Endothelial cell of umbilical vein (primary cell): ENCODE measurements at regions not wholly inside any gene's neighbourhood (a gene's known extent, or its start where the extent isn't known, plus 50 kb on each side); places are given as distances from the start of the nearest gene placed in this dataset.

Source experiments
- BruUV-seq: library from RNA; stranded (reverse); fragments of 400-500 nt; replicated peaks from 2 replicates; lab custom pipeline; 2021; lab: Mats Ljungman, UMichigan
- CTCF ChIA-PET: fragments of 300-600, 350-600 bp; sonication (Branson Sonifier 250); formaldehyde crosslinking; loops from one replicate; lab custom pipeline; 2021; ENCODE audit warnings: antibody characterized with exemption, inconsistent platforms; lab: Charles Lee
- POLR2A ChIA-PET: fragments of 300-600, 350-600 bp; sonication (Branson Sonifier 250); formaldehyde crosslinking; loops from one replicate; lab custom pipeline; 2021; ENCODE audit warnings: antibody characterized with exemption, inconsistent platforms; lab: Charles Lee
- DNase-seq: peaks from one replicate; pipeline ENCODE4 v3.0.0-alpha.2; 2011; ENCODE audit warnings: low read depth, low spot score
- FAIRE-seq: peaks from 2 replicates; lab custom pipeline; 2011; peaks lifted over from hg19 to GRCh38; lab: Jason Lieb, UNC
- H2AFZ ChIP-seq: 2 replicates; pipeline ENCODE4 v1.6.0; 2012; ENCODE audit warnings: low read depth, low read length, control low read depth, inconsistent platforms
- H3K27ac ChIP-seq: 2 replicates; pipeline ENCODE4 v1.5.1; 2011; ENCODE audit warnings: low read depth, mild to moderate bottlenecking, control low read depth, low read length, moderate library complexity; ENCODE audit not compliant: insufficient read depth
- H3K27me3 ChIP-seq, 2 experiments: 2 replicates each; pipeline versions ENCODE4 v1.6.0 to v1.6.1; 2011; ENCODE audit warnings: low read length in 2 of 2, mixed read lengths in 1 of 2; ENCODE audit not compliant: control insufficient read depth in 2 of 2, insufficient read depth in 2 of 2
- H3K36me3 ChIP-seq, 2 experiments: 2 replicates in 1 of 2; 3 replicates in 1 of 2; pipeline ENCODE4 v1.5.1; 2011; ENCODE audit warnings: low read length in 2 of 2, mild to moderate bottlenecking in 1 of 2, moderate library complexity in 1 of 2; ENCODE audit not compliant: control insufficient read depth in 2 of 2, insufficient read depth in 2 of 2; ENCODE audit errors: extremely low read depth in 1 of 2
- H3K4me1 ChIP-seq: 3 replicates; pipeline ENCODE4 v1.5.1; 2011; ENCODE audit warnings: mild to moderate bottlenecking, low read length; ENCODE audit not compliant: control insufficient read depth, insufficient read depth; ENCODE audit errors: extremely low read depth
- H3K4me2 ChIP-seq: 2 replicates; pipeline ENCODE4 v1.6.1; 2011; ENCODE audit warnings: low read length, control low read depth, mixed read lengths; ENCODE audit not compliant: insufficient read depth
- H3K4me3 ChIP-seq, 3 experiments: fragments of 200-600 bp in 1 of 3; sonication (generic), shearing (Covaris generic) in 1 of 3; replicated peaks in 1 of 3; 2 replicates each; pipeline ENCODE4 v1.5.1; 2011 to 2016; ENCODE audit warnings: control low read depth in 3 of 3, low read length in 3 of 3, mild to moderate bottlenecking in 2 of 3, inconsistent platforms in 1 of 3, low read depth in 1 of 3, moderate library complexity in 1 of 3; ENCODE audit not compliant: insufficient read depth in 1 of 3
- H3K79me2 ChIP-seq: 2 replicates; pipeline ENCODE4 v1.6.0; 2012; ENCODE audit warnings: low read length, inconsistent platforms; ENCODE audit not compliant: control insufficient read depth, insufficient read depth
- H3K9ac ChIP-seq: replicated peaks from 2 replicates; pipeline ENCODE3; 2011; ENCODE audit warnings: low read length, control low read depth; ENCODE audit not compliant: insufficient read depth; ENCODE audit errors: extremely low read depth
- H3K9me1 ChIP-seq: replicated peaks from 3 replicates; pipeline ENCODE4 v1.6.0; 2011; ENCODE audit warnings: mild to moderate bottlenecking, low read length; ENCODE audit not compliant: control insufficient read depth, insufficient read depth; ENCODE audit errors: extremely low read depth
- H3K9me3 ChIP-seq: replicated peaks from 2 replicates; pipeline ENCODE4 v1.5.1; 2012; ENCODE audit warnings: low read length, inconsistent platforms; ENCODE audit not compliant: control insufficient read depth, insufficient read depth
- H4K20me1 ChIP-seq: replicated peaks from 2 replicates; pipeline ENCODE3; 2011; ENCODE audit warnings: mild to moderate bottlenecking, low read length; ENCODE audit not compliant: control insufficient read depth, insufficient read depth; ENCODE audit errors: extremely low read depth
- CTCF ChIP-seq, 2 donors: IDR thresholded peaks; 1 replicate in 1 of 2; 2 replicates in 1 of 2; pipeline ENCODE4 v1.5.1; 2011; ENCODE audit warnings: low read length in 2 of 2, mild to moderate bottlenecking in 2 of 2, moderate library complexity in 2 of 2, control low read depth in 1 of 2, inconsistent platforms in 1 of 2, low read depth in 1 of 2; ENCODE audit not compliant: insufficient read depth in 1 of 2; ENCODE audit errors: extremely low read depth in 1 of 2
- EZH2 ChIP-seq: IDR thresholded peaks from 2 replicates; pipeline ENCODE4 v1.6.1; 2012; ENCODE audit warnings: borderline replicate concordance, low read depth, mild to moderate bottlenecking, moderate library complexity, low read length, inconsistent platforms; ENCODE audit not compliant: severe bottlenecking
- FOS ChIP-seq: IDR thresholded peaks from 2 replicates; pipeline ENCODE4 v1.6.1; 2011; ENCODE audit warnings: mild to moderate bottlenecking, low read length, moderate library complexity, borderline replicate concordance; ENCODE audit not compliant: insufficient read depth
- GATA2 ChIP-seq: IDR thresholded peaks from 2 replicates; pipeline ENCODE4 v1.7.0; 2011; ENCODE audit warnings: low read depth, mild to moderate bottlenecking, moderate library complexity, mixed read lengths, low read length; ENCODE audit not compliant: insufficient read length, insufficient read depth
- JUN ChIP-seq: IDR thresholded peaks from 2 replicates; pipeline ENCODE4 v1.6.1; 2011; ENCODE audit warnings: borderline replicate concordance, low read depth; ENCODE audit not compliant: insufficient read length, insufficient read depth
- MAX ChIP-seq: IDR thresholded peaks from 2 replicates; pipeline ENCODE4 v1.6.1; 2011; ENCODE audit not compliant: insufficient read depth, insufficient read length
- MYC ChIP-seq: IDR thresholded peaks from one replicate; pipeline ENCODE4 v1.6.1; 2011; ENCODE audit warnings: mild to moderate bottlenecking, low read depth, low read length
- POLR2A ChIP-seq: IDR thresholded peaks from 2 replicates; pipeline ENCODE4 v1.6.1; 2012; ENCODE audit warnings: low read depth, mild to moderate bottlenecking, control low read depth, low read length
- POLR2AphosphoS5 ChIP-seq: IDR thresholded peaks from 2 replicates; pipeline ENCODE4 v1.6.1; 2012; ENCODE audit warnings: low read depth, mild to moderate bottlenecking, control low read depth, low read length, moderate library complexity; ENCODE audit not compliant: insufficient read depth
- dilution Hi-C: fragments of 300-500 bp; cut with MboI; formaldehyde crosslinking; loops from one replicate; pipeline ENCODE4 v1.15.0; 2019; ENCODE audit warnings: low sequenced_read_pairs; ENCODE audit not compliant: extremely low pct_ligation_motif_present
- intact Hi-C: fragments of 100-400 bp; cut with micrococcal nuclease; formaldehyde crosslinking; loops from one replicate; pipeline ENCODE4 v1.10.0; 2022

GRCh38 chr2:217302856-217303255, 443.0 kb upstream of the TNP1 start:
- Histone ChIP-seq H3K79me2 (no peaks in the 10 kb centered on the region), H3K4me1 (no peaks in the 10 kb centered on the region), H3K27me3 (no peaks in the 10 kb centered on the region), H3K9me1 (no peaks in the 10 kb centered on the region), H3K9me3 (no peaks in the 10 kb centered on the region), H3K27ac (no peak overlapping the region), H3K4me3 (no peak overlapping the region), H4K20me1 (no peaks in the 10 kb centered on the region), H3K9ac (no peak overlapping the region), H3K4me2 (no peak overlapping the region), H2AFZ (no peak overlapping the region), H3K36me3 (no peaks in the 10 kb centered on the region)
- TF ChIP-seq POLR2A (no peak), JUN (no peak), POLR2AphosphoS5 (no peak), MAX (no peak), EZH2 (no peak), FOS (no peak), MYC (no peak), CTCF (IDR thresholded peaks at IDR 0.05; ENCODE audit: extremely low read depth in 1 of 2, insufficient read depth in 1 of 2, low read depth in 1 of 2, low read length in 2 of 2) (no peak), GATA2 (no peak)
- FAIRE-seq (no peak), DNase-seq (no peak)
- intact Hi-C loops (no loop called here), dilution Hi-C loops (no loop called here)
- ChIA-PET POLR2A (no interaction called here), CTCF (interaction anchor here (2.7 kb wide), 1 partner anchor 17 kb away, joined by 7 read pairs; no protein-coding TSS in a partner anchor)
- no TSS peak for BruUV-seq
